Spleen (tissue), 7 donors: ENCODE measurements at regions not wholly inside any gene's neighbourhood (a gene's known extent, or its start where the extent isn't known, plus 50 kb on each side); places are given as distances from the start of the nearest gene placed in this dataset.

Source experiments
- CTCF ChIP-seq, 11 experiments: fragments of 200-600 bp in 7 of 11; fragments of 450-650 bp in 4 of 11; sonication (generic) in 4 of 11; IDR thresholded peaks in 8 of 11; conservative IDR thresholded peaks in 3 of 11; 1 replicate in 7 of 11; 2 replicates in 4 of 11; pipeline versions ENCODE4 v1.4.0 to v1.8.0; 2016 to 2021; ENCODE audit warnings: antibody characterized with exemption in 11 of 11, inconsistent platforms in 4 of 11, mild to moderate bottlenecking in 1 of 11
- POLR2A ChIP-seq, 3 donors: fragments of 450-650 bp; IDR thresholded peaks; one replicate each; pipeline ENCODE4 v1.5.1; 2017; ENCODE audit warnings: antibody characterized with exemption in 3 of 3, mild to moderate bottlenecking in 1 of 3
- donor health status: DM: no; HTN: no; CAD: no; lungs with moderate emphysema.
- donor health status: DM: no; HTN: no; CAD: no.
- donor health status: DM: no; HTN: no; CAD: no.

GRCh38 chr3:76300746-76301145, 515.4 kb upstream of the ZNF717 start:
- TF ChIP-seq CTCF (IDR thresholded peaks at IDR 0.05 in 8 of 11, conservative IDR thresholded peaks at IDR 0.05 in 3 of 11) (no peak), POLR2A (IDR thresholded peaks at IDR 0.05) (no peak)
